Fibroblast of villous mesenchyme (primary cell): ENCODE measurements at regions not wholly inside any gene's neighbourhood (a gene's known extent, or its start where the extent isn't known, plus 50 kb on each side); places are given as distances from the start of the nearest gene placed in this dataset.

Source experiments
- DNase-seq: peaks from one replicate; pipeline ENCODE4 v3.0.0-alpha.2; 2010; ENCODE audit warnings: low read depth
- H3K4me3 ChIP-seq: 2 replicates; pipeline ENCODE4 v1.5.1; 2011; ENCODE audit warnings: low read depth, mild to moderate bottlenecking, low read length
- TF ChIP-seq, protein P1 (sequence below): IDR thresholded peaks from 2 replicates; pipeline ENCODE4 v1.5.1; 2012; ENCODE audit warnings: low read depth, mild to moderate bottlenecking, low read length; ENCODE audit not compliant: insufficient read depth

DNA sequence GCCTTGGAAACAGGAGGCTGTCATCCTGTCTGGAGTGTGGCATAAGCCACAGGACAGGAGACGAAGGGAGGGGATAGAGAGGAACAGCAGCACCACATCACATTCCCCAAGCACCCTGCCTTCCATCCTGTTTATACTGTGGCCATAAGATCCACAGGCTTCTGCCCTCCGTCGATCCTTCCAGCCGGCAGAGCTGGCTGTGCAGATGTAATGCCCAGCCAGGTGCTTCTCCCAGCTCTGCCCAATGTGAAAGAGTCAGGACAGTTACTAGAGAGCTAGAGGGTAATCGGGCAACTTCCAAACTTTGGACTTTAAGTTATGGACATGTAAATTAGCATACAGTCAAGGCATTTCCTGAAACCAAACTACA is 368.4 kb downstream of the SOX9 start:
- DNase-seq = no peak
- TF ChIP-seq, protein P1, sequence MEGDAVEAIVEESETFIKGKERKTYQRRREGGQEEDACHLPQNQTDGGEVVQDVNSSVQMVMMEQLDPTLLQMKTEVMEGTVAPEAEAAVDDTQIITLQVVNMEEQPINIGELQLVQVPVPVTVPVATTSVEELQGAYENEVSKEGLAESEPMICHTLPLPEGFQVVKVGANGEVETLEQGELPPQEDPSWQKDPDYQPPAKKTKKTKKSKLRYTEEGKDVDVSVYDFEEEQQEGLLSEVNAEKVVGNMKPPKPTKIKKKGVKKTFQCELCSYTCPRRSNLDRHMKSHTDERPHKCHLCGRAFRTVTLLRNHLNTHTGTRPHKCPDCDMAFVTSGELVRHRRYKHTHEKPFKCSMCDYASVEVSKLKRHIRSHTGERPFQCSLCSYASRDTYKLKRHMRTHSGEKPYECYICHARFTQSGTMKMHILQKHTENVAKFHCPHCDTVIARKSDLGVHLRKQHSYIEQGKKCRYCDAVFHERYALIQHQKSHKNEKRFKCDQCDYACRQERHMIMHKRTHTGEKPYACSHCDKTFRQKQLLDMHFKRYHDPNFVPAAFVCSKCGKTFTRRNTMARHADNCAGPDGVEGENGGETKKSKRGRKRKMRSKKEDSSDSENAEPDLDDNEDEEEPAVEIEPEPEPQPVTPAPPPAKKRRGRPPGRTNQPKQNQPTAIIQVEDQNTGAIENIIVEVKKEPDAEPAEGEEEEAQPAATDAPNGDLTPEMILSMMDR = no peak
- H3K4me3 ChIP-seq = no peak overlapping the region

DNA sequence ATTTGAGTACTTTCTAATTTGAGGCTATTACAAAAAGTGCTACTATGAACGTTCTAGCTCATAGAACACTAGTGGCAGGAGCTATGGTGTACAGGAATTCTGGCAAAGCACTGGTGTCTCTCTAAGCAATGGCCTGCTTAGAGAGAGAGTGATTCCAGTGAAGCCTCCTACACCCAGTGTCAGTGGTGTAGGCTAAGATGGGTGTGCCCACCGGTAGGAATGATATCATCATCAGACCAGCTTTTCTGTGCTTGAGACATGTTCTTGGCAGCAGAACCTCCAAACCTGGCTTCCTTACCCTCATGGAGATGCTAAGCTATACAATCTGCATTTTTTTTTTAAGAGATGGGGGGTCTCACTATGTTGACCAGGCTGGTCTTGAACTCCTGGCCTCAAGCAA is 370.3 kb downstream of the SOX9 start:
- no peak for DNase-seq
- no peak overlapping the region for H3K4me3 ChIP-seq
- TF ChIP-seq, protein P1 = no peak

DNA sequence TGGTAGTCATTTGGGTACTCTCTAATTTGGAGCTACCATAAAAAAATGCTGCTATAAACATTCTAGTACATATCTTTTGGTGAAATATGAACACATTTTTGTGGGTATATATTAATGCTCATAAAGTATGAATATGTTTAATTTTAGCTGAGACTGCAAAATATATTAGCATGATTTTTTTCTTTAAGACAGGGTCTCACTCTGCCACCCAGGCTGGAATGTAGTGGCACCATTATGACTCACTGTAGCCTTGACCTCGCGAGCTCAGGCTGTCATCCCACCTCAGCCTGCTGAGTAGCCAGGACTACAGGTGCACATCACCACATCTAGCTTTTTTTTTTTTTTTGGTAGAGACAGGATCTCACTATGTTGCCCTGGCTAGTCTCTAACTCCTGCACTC is 371.7 kb downstream of the SOX9 start:
- TF ChIP-seq, protein P1 = no peak
- H3K4me3 ChIP-seq = no peak overlapping the region
- DNase-seq = no peak

DNA sequence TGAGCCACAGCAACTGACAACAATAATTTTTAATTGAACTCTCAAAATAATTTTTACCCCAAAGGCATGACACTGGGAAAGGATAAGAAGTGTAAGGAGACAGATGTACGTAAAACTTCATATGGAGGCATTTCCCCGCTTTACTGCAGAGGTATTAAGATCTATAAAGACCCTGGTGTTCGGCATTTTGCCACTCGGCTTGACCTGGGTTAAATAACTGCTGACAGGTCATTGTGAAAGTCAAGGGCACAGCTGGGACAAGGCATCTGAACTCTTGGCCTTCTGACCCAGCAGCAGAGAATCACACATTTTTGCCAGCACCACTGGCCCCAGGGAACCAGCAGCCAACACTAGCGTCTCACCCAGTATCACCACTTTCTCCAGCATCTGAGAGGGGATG is 372.1 kb downstream of the SOX9 start:
- TF ChIP-seq, protein P1 = no peak
- no peak overlapping the region for H3K4me3 ChIP-seq
- no peak for DNase-seq

DNA sequence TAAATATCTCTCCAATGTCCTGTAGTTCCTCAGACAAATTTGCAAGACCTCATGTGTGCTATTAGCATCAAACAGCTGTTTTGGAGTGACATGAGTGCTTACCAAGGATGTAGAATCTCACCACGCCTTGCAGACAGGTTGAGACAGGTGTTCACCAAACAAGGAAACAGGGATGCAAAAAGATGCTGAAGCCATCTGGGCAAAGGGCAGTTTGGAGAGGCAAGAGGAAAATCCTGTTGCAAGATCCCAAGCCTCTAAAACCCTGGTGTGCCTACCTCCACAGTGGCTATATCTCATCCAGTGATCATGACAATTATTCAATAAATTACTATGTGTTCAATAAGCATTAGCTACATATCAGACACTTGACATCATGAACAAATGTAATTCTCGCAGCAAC is 373.7 kb downstream of the SOX9 start:
- H3K4me3 ChIP-seq = no peak overlapping the region
- TF ChIP-seq, protein P1 = no peak
- no peak for DNase-seq

DNA sequence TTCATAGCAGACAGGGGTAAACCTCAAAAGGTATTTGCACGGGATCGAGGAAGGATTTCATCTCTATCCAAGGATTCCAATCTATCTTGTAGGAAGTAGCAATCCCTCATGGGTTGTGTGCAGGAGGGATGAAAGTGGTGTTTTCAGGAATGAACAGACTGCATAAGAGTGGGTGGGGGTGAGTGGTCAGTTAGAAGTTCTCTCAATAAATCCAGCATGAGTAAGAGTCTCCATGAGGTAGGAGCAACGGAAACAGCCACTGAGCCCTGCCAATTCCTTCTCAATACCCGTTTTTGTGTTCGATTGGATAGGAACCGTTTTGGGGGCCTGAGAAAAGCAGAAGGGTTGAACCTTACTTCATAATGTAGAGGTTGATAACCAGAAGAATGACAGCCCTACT is 375.6 kb downstream of the SOX9 start:
- H3K4me3 ChIP-seq = no peak overlapping the region
- no peak for DNase-seq
- TF ChIP-seq, protein P1 = no peak

DNA sequence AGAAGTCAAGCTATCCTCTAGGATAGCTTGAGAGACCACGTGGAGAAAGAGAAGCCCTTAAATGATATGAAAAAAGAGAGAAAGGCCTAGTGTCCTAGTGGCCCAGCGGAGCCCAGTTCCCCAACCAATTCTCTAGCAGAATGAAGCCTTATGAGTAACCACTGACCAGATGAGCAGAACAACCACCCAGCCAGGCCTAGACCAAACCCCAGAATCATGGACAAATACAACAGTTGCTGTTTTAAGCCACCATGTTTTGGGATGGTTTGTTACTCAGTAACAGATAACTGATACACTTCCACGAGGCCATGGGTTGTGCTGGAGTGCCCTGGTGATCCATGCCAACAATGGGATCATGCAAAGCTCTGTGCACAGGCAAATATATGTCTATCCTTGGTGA is 377.1 kb downstream of the SOX9 start:
- H3K4me3 ChIP-seq = no peak overlapping the region
- DNase-seq = no peak
- TF ChIP-seq, protein P1 = no peak
